H1 (cell line): ENCODE measurements at regions not wholly inside any gene's neighbourhood (a gene's known extent, or its start where the extent isn't known, plus 50 kb on each side); places are given as distances from the start of the nearest gene placed in this dataset.

ENCODE experiments used
- CTCF ChIA-PET: fragments of 300-600 bp; sonication (Branson Sonifier 250); formaldehyde crosslinking; loops from one replicate; lab custom pipeline; 2021; ENCODE audit not compliant: partially characterized antibody; lab: Charles Lee
- POLR2A ChIA-PET: fragments of 300-600 bp; sonication (Branson Sonifier 250); formaldehyde crosslinking; loops from one replicate; lab custom pipeline; 2021; ENCODE audit warnings: inconsistent platforms; ENCODE audit not compliant: partially characterized antibody; lab: Charles Lee
- DNase-seq, 2 experiments: peaks; one replicate each; pipeline versions ENCODE4 v3.0.0 to v3.0.0-alpha.2; 2010 to 2022; ENCODE audit warnings: low spot score in 2 of 2, low read depth in 1 of 2, mixed read lengths in 1 of 2
- FAIRE-seq: peaks from 2 replicates; lab custom pipeline; 2011; peaks lifted over from hg19 to GRCh38; lab: Jason Lieb, UNC
- H2AFZ ChIP-seq: 2 replicates; pipeline ENCODE4 v1.8.1; 2012; ENCODE audit warnings: low read length, inconsistent platforms
- H2AK5ac ChIP-seq: 2 replicates; pipeline ENCODE4 v1.6.1; 2013; ENCODE audit warnings: low read depth, low read length
- H2BK120ac ChIP-seq: replicated peaks from 2 replicates; pipeline ENCODE3; 2013; ENCODE audit warnings: low read depth, low read length, inconsistent platforms
- H2BK12ac ChIP-seq: 2 replicates; pipeline ENCODE4 v1.6.1; 2013; ENCODE audit warnings: low read depth, low read length
- H2BK15ac ChIP-seq: 2 replicates; pipeline ENCODE4 v1.6.1; 2013; ENCODE audit warnings: low read length
- H2BK20ac ChIP-seq: 2 replicates; pipeline ENCODE4 v1.6.1; 2013; ENCODE audit warnings: low read length
- H2BK5ac ChIP-seq: 2 replicates; pipeline ENCODE4 v1.6.1; 2013; ENCODE audit warnings: low read depth, low read length
- H3K14ac ChIP-seq: 2 replicates; pipeline ENCODE4 v1.6.1; 2013; ENCODE audit warnings: inconsistent platforms; ENCODE audit not compliant: insufficient read length
- H3K18ac ChIP-seq: 2 replicates; pipeline ENCODE4 v1.6.1; 2013; ENCODE audit warnings: low read length; ENCODE audit errors: extremely low read depth
- H3K23ac ChIP-seq: 2 replicates; pipeline ENCODE4 v1.6.1; 2013; ENCODE audit warnings: inconsistent platforms; ENCODE audit not compliant: insufficient read length
- H3K23me2 ChIP-seq: 2 replicates; pipeline ENCODE4 v1.6.1; 2013; ENCODE audit warnings: low read depth, low read length
- H3K27ac ChIP-seq: 2 replicates; pipeline ENCODE4 v1.6.1; 2011; ENCODE audit warnings: low read depth, low read length, inconsistent platforms
- H3K27me3 ChIP-seq, 4 experiments: replicated peaks in 1 of 4; 1 replicate in 1 of 4; 2 replicates in 3 of 4; pipeline versions ENCODE4 v1.6.1 to v1.8.1; 2011 to 2013; ENCODE audit warnings: low read length in 3 of 4, mild to moderate bottlenecking in 3 of 4, inconsistent platforms in 2 of 4, mixed read lengths in 2 of 4, moderate library complexity in 1 of 4; ENCODE audit not compliant: control insufficient read depth in 3 of 4, insufficient read depth in 3 of 4; ENCODE audit errors: extremely low read depth in 1 of 4
- H3K36me3 ChIP-seq, 4 experiments: 2 replicates each; pipeline versions ENCODE4 v1.6.1 to v1.8.1; 2011 to 2013; ENCODE audit warnings: mild to moderate bottlenecking in 4 of 4, low read length in 3 of 4, moderate library complexity in 2 of 4, control low read depth in 1 of 4, inconsistent platforms in 1 of 4; ENCODE audit not compliant: insufficient read depth in 4 of 4, control insufficient read depth in 2 of 4
- H3K4ac ChIP-seq: replicated peaks from 2 replicates; pipeline ENCODE3; 2013; ENCODE audit warnings: low read length, low read depth, mixed read lengths, inconsistent platforms; ENCODE audit not compliant: insufficient read length
- H3K4me1 ChIP-seq, 4 experiments: replicated peaks in 1 of 4; 1 replicate in 1 of 4; 2 replicates in 3 of 4; pipeline versions ENCODE4 v1.6.1 to v1.8.1; 2011 to 2013; ENCODE audit warnings: low read length in 3 of 4, inconsistent platforms in 2 of 4, mixed read lengths in 1 of 4; ENCODE audit not compliant: insufficient read depth in 4 of 4, control insufficient read depth in 3 of 4
- H3K4me2 ChIP-seq, 2 experiments: 2 replicates each; pipeline versions ENCODE4 v1.6.1 to v1.8.1; 2011 to 2013; ENCODE audit warnings: low read depth in 2 of 2, low read length in 2 of 2, control low read depth in 1 of 2, inconsistent platforms in 1 of 2, mild to moderate bottlenecking in 1 of 2; ENCODE audit not compliant: insufficient read depth in 1 of 2
- H3K4me3 ChIP-seq, 4 experiments: fragments of 200-600, 300-600 bp in 1 of 4; sonication (generic), shearing (Covaris generic), sonication (Bioruptor Twin) in 1 of 4; 2 replicates each; pipeline versions ENCODE4 v1.5.1 to v1.8.1; 2011 to 2016; ENCODE audit warnings: low read length in 4 of 4, low read depth in 3 of 4, control low read depth in 2 of 4, inconsistent platforms in 2 of 4, mild to moderate bottlenecking in 2 of 4, mixed read lengths in 1 of 4, moderate library complexity in 1 of 4; ENCODE audit not compliant: insufficient read depth in 2 of 4; ENCODE audit errors: extremely low read depth in 1 of 4
- H3K56ac ChIP-seq: replicated peaks from 2 replicates; pipeline ENCODE3; 2013; ENCODE audit warnings: low read depth, mild to moderate bottlenecking, mixed read lengths, low read length, inconsistent platforms; ENCODE audit not compliant: insufficient read length
- H3K79me1 ChIP-seq: 2 replicates; pipeline ENCODE4 v1.6.1; 2013; ENCODE audit warnings: low read depth, low read length, control low read depth
- H3K79me2 ChIP-seq, 2 experiments: 2 replicates each; pipeline versions ENCODE4 v1.6.1 to v1.8.1; 2012 to 2013; ENCODE audit warnings: low read length in 2 of 2, mild to moderate bottlenecking in 2 of 2, inconsistent platforms in 1 of 2; ENCODE audit not compliant: insufficient read depth in 2 of 2, control insufficient read depth in 1 of 2
- H3K9ac ChIP-seq, 4 experiments: replicated peaks in 1 of 4; 1 replicate in 1 of 4; 2 replicates in 3 of 4; pipeline versions ENCODE4 v1.6.1 to v1.8.1; 2011 to 2013; ENCODE audit warnings: low read depth in 3 of 4, low read length in 3 of 4, control low read depth in 2 of 4, mild to moderate bottlenecking in 2 of 4, moderate library complexity in 2 of 4, inconsistent platforms in 1 of 4; ENCODE audit errors: extremely low read depth in 1 of 4
- H3K9me3 ChIP-seq, 2 experiments: 2 replicates each; pipeline versions ENCODE4 v1.6.1 to v1.8.1; 2012 to 2013; ENCODE audit warnings: mild to moderate bottlenecking in 2 of 2, moderate library complexity in 2 of 2, control low read depth in 1 of 2, inconsistent platforms in 1 of 2, low read depth in 1 of 2, low read length in 1 of 2, mixed read lengths in 1 of 2; ENCODE audit not compliant: insufficient read depth in 2 of 2
- H4K20me1 ChIP-seq, 2 experiments: replicated peaks in 1 of 2; 2 replicates each; pipeline versions ENCODE3 to v1.8.1; 2011 to 2013; ENCODE audit warnings: inconsistent platforms in 2 of 2, low read length in 2 of 2, mild to moderate bottlenecking in 1 of 2; ENCODE audit not compliant: insufficient read depth in 2 of 2, control insufficient read depth in 1 of 2
- H4K5ac ChIP-seq: 2 replicates; pipeline ENCODE4 v1.6.1; 2013; ENCODE audit warnings: low read length, low read depth, mixed read lengths, inconsistent platforms; ENCODE audit not compliant: insufficient read length
- H4K8ac ChIP-seq: 2 replicates; pipeline ENCODE4 v1.8.0; 2013; ENCODE audit warnings: mild to moderate bottlenecking, moderate library complexity, low read length, inconsistent platforms; ENCODE audit not compliant: insufficient read depth; ENCODE audit errors: extremely low read depth
- H4K91ac ChIP-seq: replicated peaks from 2 replicates; pipeline ENCODE3; 2013; ENCODE audit warnings: low read length, mixed read lengths, inconsistent platforms; ENCODE audit not compliant: insufficient read length
- ATF2 ChIP-seq: IDR thresholded peaks from 2 replicates; pipeline ENCODE4 v1.6.1; 2012; ENCODE audit warnings: low read length, inconsistent platforms
- ATF3 ChIP-seq: IDR thresholded peaks from 2 replicates; pipeline ENCODE4 v1.6.1; 2011; ENCODE audit warnings: low read depth, mild to moderate bottlenecking, low read length; ENCODE audit not compliant: insufficient read depth
- CTCF ChIP-seq, 3 experiments: IDR thresholded peaks; 1 replicate in 2 of 3; 2 replicates in 1 of 3; pipeline versions ENCODE4 v1.5.1 to v1.6.1; 2011; ENCODE audit warnings: low read length in 3 of 3, mild to moderate bottlenecking in 3 of 3, inconsistent platforms in 2 of 3, low read depth in 1 of 3, moderate library complexity in 1 of 3; ENCODE audit not compliant: insufficient read depth in 1 of 3; ENCODE audit errors: control extremely low read depth in 1 of 3
- E2F6 ChIP-seq: IDR thresholded peaks from 2 replicates; pipeline ENCODE4 v1.6.1; 2012; ENCODE audit warnings: inconsistent platforms
- GTF2F1 ChIP-seq: IDR thresholded peaks from 2 replicates; pipeline ENCODE4 v1.6.1; 2012; ENCODE audit warnings: low read depth, low read length, improper control_type of control experiment, borderline replicate concordance
- MAX ChIP-seq: IDR thresholded peaks from 2 replicates; pipeline ENCODE4 v1.6.1; 2012; ENCODE audit warnings: inconsistent platforms
- SRF ChIP-seq: IDR thresholded peaks from 2 replicates; pipeline ENCODE4 v1.6.1; 2011; ENCODE audit warnings: mild to moderate bottlenecking, low read depth, low read length, moderate library complexity
- SUZ12 ChIP-seq: fragments of 200-600 bp; sonication (generic); IDR thresholded peaks from 2 replicates; pipeline ENCODE4 v1.6.1; 2012; ENCODE audit warnings: mild to moderate bottlenecking, inconsistent platforms, low read length, moderate library complexity, mixed read lengths
- TEAD4 ChIP-seq: IDR thresholded peaks from 2 replicates; pipeline ENCODE4 v1.6.1; 2012; ENCODE audit warnings: low read depth, low read length, inconsistent platforms, mixed read lengths

- H2BK120ac ChIP-seq: no peak overlapping the region
- no peak overlapping the region for H3K4me2 ChIP-seq
- H4K91ac ChIP-seq: no peak overlapping the region
- ChIA-PET CTCF (interaction anchor here (0.5 to 42.8 kb wide), 20 partner anchors 9 to 311 kb away, joined by 3 to 1551 read pairs (median 9); no protein-coding TSS in a partner anchor), POLR2A (no interaction called here)
- no peak overlapping the region for H3K4me3 ChIP-seq
- H3K56ac ChIP-seq: no peak overlapping the region
- H2AFZ ChIP-seq: no peak overlapping the region
- peaks cover 0 to 1% (median 0%) of the 10 kb centered on the region in 4 experiments; a peak in 1 of 7 replicates for H3K27me3 ChIP-seq
- H3K36me3 ChIP-seq: no peaks in the 10 kb centered on the region
- no peak overlapping the region for H2BK20ac ChIP-seq
- no peaks in the 10 kb centered on the region for H4K20me1 ChIP-seq
- peaks cover 0 to 4% (median 3%) of the 10 kb centered on the region in 4 experiments; a peak in 2 of 7 replicates for H3K4me1 ChIP-seq
- no peak overlapping the region for H4K5ac ChIP-seq
- no peak overlapping the region for H3K18ac ChIP-seq
- H3K14ac ChIP-seq: no peak overlapping the region
- H2BK5ac ChIP-seq: no peak overlapping the region
- DNase-seq (no peak), FAIRE-seq (no peak)
- no peak overlapping the region for H3K27ac ChIP-seq
- no peak overlapping the region for H2AK5ac ChIP-seq
- no peak overlapping the region for H2BK15ac ChIP-seq
- H4K8ac ChIP-seq: no peak overlapping the region
- no peaks in the 10 kb centered on the region for H3K23me2 ChIP-seq
- H3K4ac ChIP-seq: no peak overlapping the region
- no peaks in the 10 kb centered on the region for H3K79me1 ChIP-seq
- no peak overlapping the region for H3K23ac ChIP-seq
- no peak overlapping the region for H3K9ac ChIP-seq
- H2BK12ac ChIP-seq: no peak overlapping the region
- H3K9me3 ChIP-seq: no peaks in the 10 kb centered on the region
- H3K79me2 ChIP-seq: no peaks in the 10 kb centered on the region
- TF ChIP-seq ATF3 (no peak), CTCF (IDR thresholded peaks at IDR 0.05; ENCODE audit: control extremely low read depth in 1 of 3, insufficient read depth in 1 of 3, low read depth in 1 of 3, low read length in 3 of 3) (no peak), SRF (no peak), GTF2F1 (no peak), MAX (no peak), TEAD4 (no peak), E2F6 (no peak), SUZ12 (no peak), ATF2 (no peak)
Measured at GRCh38 chr4:77384094-77384493, 221.5 kb upstream of the CXCL13 start.
